IMR-90 (cell line): ENCODE measurements at regions not wholly inside any gene's neighbourhood (a gene's known extent, or its start where the extent isn't known, plus 50 kb on each side); places are given as distances from the start of the nearest gene placed in this dataset.

Experiments
- ATAC-seq: fragments of 200-7000 bp; cut with Tn5 transposase; 2 replicates; pipeline ENCODE4 v1.9.1; 2020; ENCODE audit warnings: low read depth, mild to moderate bottlenecking, moderate library complexity
- BruUV-seq: library from RNA; stranded (reverse); fragments of 400-500 nt; replicated peaks from 2 replicates; lab custom pipeline; 2021; lab: Mats Ljungman, UMichigan
- CTCF ChIA-PET: fragments of 300-600 bp; formaldehyde crosslinking; extraction: SDS; loops from one replicate; lab custom pipeline; 2021; ENCODE audit warnings: antibody characterized with exemption; lab: Yijun Ruan, JAX
- POLR2A ChIA-PET: fragments of 300-600 bp; sonication (Branson Sonifier 250); formaldehyde crosslinking; loops from one replicate; lab custom pipeline; 2022; ENCODE audit warnings: antibody characterized with exemption; ENCODE audit not compliant: unreplicated experiment; lab: Charles Lee
- DNase-seq: peaks from one replicate; pipeline ENCODE4 v3.0.0; 2013
- H2AFZ ChIP-seq: replicated peaks from 2 replicates; pipeline ENCODE3; 2013; ENCODE audit warnings: low read length, mild to moderate bottlenecking; ENCODE audit not compliant: poor library complexity
- H2AK5ac ChIP-seq: 2 replicates; pipeline ENCODE4 v1.6.1; 2013; ENCODE audit warnings: low read depth, low read length, inconsistent platforms
- H2AK9ac ChIP-seq: replicated peaks from 2 replicates; pipeline ENCODE3; 2013; ENCODE audit warnings: mild to moderate bottlenecking, low read depth, low read length, moderate library complexity; ENCODE audit not compliant: poor library complexity
- H2BK120ac ChIP-seq: 2 replicates; pipeline ENCODE4 v1.6.1; 2013; ENCODE audit warnings: low read depth, low read length, inconsistent platforms
- H2BK15ac ChIP-seq: 3 replicates; pipeline ENCODE4 v1.6.1; 2013; ENCODE audit warnings: low read depth, low read length, inconsistent platforms
- H2BK20ac ChIP-seq: 2 replicates; pipeline ENCODE4 v1.6.1; 2013; ENCODE audit warnings: low read depth, mild to moderate bottlenecking, inconsistent platforms, low read length, moderate library complexity
- H2BK5ac ChIP-seq: 2 replicates; pipeline ENCODE4 v1.6.1; 2013; ENCODE audit warnings: mild to moderate bottlenecking, low read depth, low read length, inconsistent platforms; ENCODE audit not compliant: poor library complexity, severe bottlenecking
- H3K14ac ChIP-seq: replicated peaks from 2 replicates; pipeline ENCODE4 v1.6.1; 2013; ENCODE audit warnings: low read depth, low read length, inconsistent platforms
- H3K18ac ChIP-seq: 2 replicates; pipeline ENCODE4 v1.6.1; 2013; ENCODE audit warnings: low read depth, low read length, control low read depth
- H3K23ac ChIP-seq: 2 replicates; pipeline ENCODE4 v1.6.1; 2013; ENCODE audit warnings: low read depth, low read length, inconsistent platforms
- H3K27ac ChIP-seq: 2 replicates; pipeline ENCODE4 v1.5.1; 2013; ENCODE audit warnings: mild to moderate bottlenecking, control low read depth, low read length; ENCODE audit not compliant: insufficient read depth
- H3K27me3 ChIP-seq: 2 replicates; pipeline ENCODE4 v1.6.1; 2013; ENCODE audit warnings: low read length; ENCODE audit not compliant: control insufficient read depth, insufficient read depth
- H3K36me3 ChIP-seq: 2 replicates; pipeline ENCODE4 v1.6.1; 2013; ENCODE audit warnings: low read length, mixed read lengths; ENCODE audit not compliant: control insufficient read depth, insufficient read depth
- H3K4ac ChIP-seq: 2 replicates; pipeline ENCODE4 v1.6.1; 2013; ENCODE audit warnings: low read depth, low read length, inconsistent platforms
- H3K4me1 ChIP-seq: 2 replicates; pipeline ENCODE4 v1.6.1; 2013; ENCODE audit warnings: low read length, mixed read lengths; ENCODE audit not compliant: control insufficient read depth, insufficient read depth
- H3K4me2 ChIP-seq: 2 replicates; pipeline ENCODE4 v1.6.1; 2013; ENCODE audit warnings: low read depth, mild to moderate bottlenecking, control low read depth, low read length, moderate library complexity
- H3K4me3 ChIP-seq: 2 replicates; pipeline ENCODE4 v1.5.1; 2013; ENCODE audit warnings: low read depth, mild to moderate bottlenecking, control low read depth, low read length, moderate library complexity; ENCODE audit not compliant: insufficient read depth
- H3K56ac ChIP-seq: 2 replicates; pipeline ENCODE4 v1.6.1; 2013; ENCODE audit warnings: low read length, inconsistent platforms; ENCODE audit not compliant: insufficient read depth; ENCODE audit errors: extremely low read depth
- H3K79me1 ChIP-seq, 2 experiments: 2 replicates each; pipeline ENCODE4 v1.6.1; 2013; ENCODE audit warnings: low read length in 2 of 2, inconsistent platforms in 1 of 2, low read depth in 1 of 2
- H3K9ac ChIP-seq: 2 replicates; pipeline ENCODE4 v1.6.1; 2013; ENCODE audit warnings: low read depth, low read length, control low read depth
- H3K9me1 ChIP-seq: 2 replicates; pipeline ENCODE4 v1.6.1; 2013; ENCODE audit warnings: low read length, inconsistent platforms; ENCODE audit not compliant: insufficient read depth
- H3K9me3 ChIP-seq: 2 replicates; pipeline ENCODE4 v1.6.1; 2013; ENCODE audit warnings: low read length; ENCODE audit not compliant: control insufficient read depth, insufficient read depth
- H4K20me1 ChIP-seq: 2 replicates; pipeline ENCODE4 v1.6.1; 2013; ENCODE audit warnings: low read length, inconsistent platforms; ENCODE audit not compliant: insufficient read depth
- H4K5ac ChIP-seq: 2 replicates; pipeline ENCODE4 v1.6.1; 2013; ENCODE audit warnings: mild to moderate bottlenecking, low read depth, low read length, control low read depth
- H4K8ac ChIP-seq, 2 experiments: 2 replicates each; pipeline ENCODE4 v1.6.1; 2013; ENCODE audit warnings: low read depth in 2 of 2, low read length in 2 of 2, control low read depth in 1 of 2, inconsistent platforms in 1 of 2
- H4K91ac ChIP-seq: 2 replicates; pipeline ENCODE4 v1.6.1; 2013; ENCODE audit warnings: low read depth, low read length, inconsistent platforms; ENCODE audit not compliant: insufficient read depth
- CEBPB ChIP-seq: IDR thresholded peaks from 2 replicates; pipeline ENCODE4 v1.6.1; 2012; ENCODE audit warnings: low read depth, low read length, improper control_type of control experiment
- POLR2A ChIP-seq: IDR thresholded peaks from 2 replicates; pipeline ENCODE4 v1.6.1; 2012; ENCODE audit warnings: mild to moderate bottlenecking, low read depth, low read length
- RAD21 ChIP-seq: IDR thresholded peaks from 2 replicates; pipeline ENCODE4 v1.6.1; 2012; ENCODE audit warnings: low read length, improper control_type of control experiment
- SMC3 ChIP-seq: fragments of 150-350 bp; IDR thresholded peaks from 2 replicates; pipeline ENCODE4 v1.6.1; 2016; ENCODE audit warnings: low read depth, mild to moderate bottlenecking, antibody characterized with exemption, low read length, moderate library complexity
- WGBS, 2 experiments: methylation state at CpG; one replicate each; pipeline versions ENCODE4 v1.1.5 to v1.1.7; 2013; ENCODE audit warnings: missing lambda C conversion rate in 2 of 2; ENCODE audit not compliant: insufficient read length in 1 of 2; ENCODE audit errors: extremely low coverage in 2 of 2; 5-methylcytosine and 5-hydroxymethylcytosine counted together
- dilution Hi-C: fragments of 300-500 bp; cut with HindIII; formaldehyde crosslinking; loops from one replicate; pipeline ENCODE4 v1.14.3; 2018; ENCODE audit warnings: low sequenced_read_pairs; ENCODE audit not compliant: unreplicated experiment
- in situ Hi-C: fragments of 300-500 bp; cut with MboI; formaldehyde crosslinking; loops from 3 replicates; pipeline ENCODE4 v1.14.3; 2019; ENCODE audit warnings: low sequenced_read_pairs, inconsistent platforms, mixed read lengths
- intact Hi-C: fragments of 100-400 bp; cut with micrococcal nuclease; formaldehyde crosslinking; loops from 2 replicates; pipeline ENCODE4 v1.10.0; 2022
- TF ChIP-seq, protein P1 (sequence below): conservative IDR thresholded peaks from 2 replicates; pipeline ENCODE4 v1.5.1; 2012; ENCODE audit warnings: mild to moderate bottlenecking, low read depth, low read length, improper control_type of control experiment

DNA sequence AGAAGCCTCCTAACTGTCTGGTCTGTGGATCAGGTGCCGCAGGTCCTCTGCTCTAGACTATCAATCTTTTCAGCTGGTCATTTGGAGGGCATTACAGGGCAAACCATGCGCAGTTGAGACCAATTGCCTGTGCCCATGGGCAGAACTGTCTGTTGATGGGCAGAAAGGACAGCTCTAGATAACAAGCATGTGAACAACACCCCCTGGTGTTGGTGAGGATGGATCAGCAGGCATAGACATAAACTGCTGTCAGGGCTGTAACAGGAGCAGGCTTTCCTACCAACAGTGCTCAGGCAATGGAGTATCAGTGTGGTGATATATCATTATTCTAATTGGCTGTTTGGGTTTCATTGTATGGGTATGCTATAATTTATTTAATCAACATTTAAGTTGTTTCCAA lies 104.7 kb upstream of the KL start:
- Histone ChIP-seq H3K27me3 (no peaks in the 10 kb centered on the region), H3K4ac (no peak overlapping the region), H3K23ac (no peak overlapping the region), H4K8ac (no peak overlapping the region), H3K9me1 (no peaks in the 10 kb centered on the region), H3K4me3 (no peak overlapping the region), H2AK9ac (no peak overlapping the region), H2AK5ac (no peak overlapping the region), H2BK15ac (0 out of 3 replicates have a peak overlapping the region, but pooled peaks have one; percentile 74), H2BK5ac (no peak overlapping the region), H3K9ac (no peak overlapping the region), H2AFZ (no peak overlapping the region), H3K79me1 (no peaks in the 10 kb centered on the region), H3K4me1 (no peaks in the 10 kb centered on the region), H3K36me3 (no peaks in the 10 kb centered on the region), H3K27ac (no peak overlapping the region), H2BK120ac (no peak overlapping the region), H4K5ac (no peak overlapping the region), H4K91ac (no peak overlapping the region), H3K56ac (no peak overlapping the region), H4K20me1 (no peaks in the 10 kb centered on the region), H3K4me2 (no peak overlapping the region), H3K14ac (no peak overlapping the region), H3K9me3 (peaks cover 6% of the 10 kb centered on the region; the same call in 1 of the 2 replicates), H3K18ac (no peak overlapping the region), H2BK20ac (no peak overlapping the region)
- dilution Hi-C loops (no loop called here), intact Hi-C loops (loop anchor here (1.0 kb wide), 1 partner anchor 322 kb away; no protein-coding TSS in a partner anchor), in situ Hi-C loops (no loop called here)
- no CpG with 5 or more reads among the region's 2 CpGs for WGBS, 2 experiments
- ChIA-PET POLR2A (no interaction called here), CTCF (interaction anchor here (0.8 to 1.2 kb wide), 2 partner anchors 260 to 325 kb away, joined by 3 to 4 read pairs; partner anchors contain the start of gene PDS5B)
- ATAC-seq (peak; percentile 92), DNase-seq (peak; percentile 57)
- no TSS peak for BruUV-seq
- TF ChIP-seq SMC3: peak; percentile 43
- TF ChIP-seq RAD21: peak; percentile 63
- no peak for TF ChIP-seq CEBPB
- TF ChIP-seq, protein P1, sequence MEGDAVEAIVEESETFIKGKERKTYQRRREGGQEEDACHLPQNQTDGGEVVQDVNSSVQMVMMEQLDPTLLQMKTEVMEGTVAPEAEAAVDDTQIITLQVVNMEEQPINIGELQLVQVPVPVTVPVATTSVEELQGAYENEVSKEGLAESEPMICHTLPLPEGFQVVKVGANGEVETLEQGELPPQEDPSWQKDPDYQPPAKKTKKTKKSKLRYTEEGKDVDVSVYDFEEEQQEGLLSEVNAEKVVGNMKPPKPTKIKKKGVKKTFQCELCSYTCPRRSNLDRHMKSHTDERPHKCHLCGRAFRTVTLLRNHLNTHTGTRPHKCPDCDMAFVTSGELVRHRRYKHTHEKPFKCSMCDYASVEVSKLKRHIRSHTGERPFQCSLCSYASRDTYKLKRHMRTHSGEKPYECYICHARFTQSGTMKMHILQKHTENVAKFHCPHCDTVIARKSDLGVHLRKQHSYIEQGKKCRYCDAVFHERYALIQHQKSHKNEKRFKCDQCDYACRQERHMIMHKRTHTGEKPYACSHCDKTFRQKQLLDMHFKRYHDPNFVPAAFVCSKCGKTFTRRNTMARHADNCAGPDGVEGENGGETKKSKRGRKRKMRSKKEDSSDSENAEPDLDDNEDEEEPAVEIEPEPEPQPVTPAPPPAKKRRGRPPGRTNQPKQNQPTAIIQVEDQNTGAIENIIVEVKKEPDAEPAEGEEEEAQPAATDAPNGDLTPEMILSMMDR: peak; percentile 52
- TF ChIP-seq POLR2A: no peak
